Prostate gland (tissue), 2 donors: ENCODE measurements at regions not wholly inside any gene's neighbourhood (a gene's known extent, or its start where the extent isn't known, plus 50 kb on each side); places are given as distances from the start of the nearest gene placed in this dataset.

Source experiments
- POLR2A ChIP-seq: fragments of 450-650 bp; IDR thresholded peaks from one replicate; pipeline ENCODE4 v1.6.1; 2016; ENCODE audit warnings: antibody characterized with exemption, mild to moderate bottlenecking
- POLR2AphosphoS5 ChIP-seq: sonication (generic); formaldehyde crosslinking; IDR thresholded peaks from one replicate; pipeline ENCODE4 v1.6.1; 2017; ENCODE audit warnings: antibody characterized with exemption
- TF ChIP-seq, protein P1 (sequence below), 4 experiments: fragments of 200-600 bp in 2 of 4; fragments of 450-650 bp in 2 of 4; sonication (generic) in 2 of 4; IDR thresholded peaks; 1 replicate in 3 of 4; 2 replicates in 1 of 4; pipeline ENCODE4 v1.5.1; 2016 to 2019; ENCODE audit warnings: antibody characterized with exemption in 4 of 4, mild to moderate bottlenecking in 2 of 4, moderate library complexity in 2 of 4

DNA sequence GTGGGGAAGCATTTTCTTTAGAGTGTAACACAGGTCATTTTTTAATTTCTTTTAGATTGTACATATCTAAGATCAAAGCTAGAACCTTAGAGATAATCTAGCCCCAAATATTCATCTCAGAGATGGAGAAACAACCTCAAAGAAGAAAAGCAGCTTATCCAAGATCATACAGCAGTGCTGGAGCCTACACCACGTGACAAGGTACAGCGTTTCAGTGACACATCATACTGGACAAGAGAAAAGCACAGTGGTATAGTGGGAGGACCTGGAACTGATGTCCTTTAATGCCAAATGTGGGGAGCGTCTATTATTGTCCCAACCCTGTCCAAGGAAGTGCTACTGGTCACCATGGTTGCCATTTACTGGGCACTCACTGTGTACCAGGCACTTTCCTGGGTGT lies 445.8 kb downstream of the RPS24 start:
- no peak for TF ChIP-seq POLR2A
- TF ChIP-seq, protein P1, sequence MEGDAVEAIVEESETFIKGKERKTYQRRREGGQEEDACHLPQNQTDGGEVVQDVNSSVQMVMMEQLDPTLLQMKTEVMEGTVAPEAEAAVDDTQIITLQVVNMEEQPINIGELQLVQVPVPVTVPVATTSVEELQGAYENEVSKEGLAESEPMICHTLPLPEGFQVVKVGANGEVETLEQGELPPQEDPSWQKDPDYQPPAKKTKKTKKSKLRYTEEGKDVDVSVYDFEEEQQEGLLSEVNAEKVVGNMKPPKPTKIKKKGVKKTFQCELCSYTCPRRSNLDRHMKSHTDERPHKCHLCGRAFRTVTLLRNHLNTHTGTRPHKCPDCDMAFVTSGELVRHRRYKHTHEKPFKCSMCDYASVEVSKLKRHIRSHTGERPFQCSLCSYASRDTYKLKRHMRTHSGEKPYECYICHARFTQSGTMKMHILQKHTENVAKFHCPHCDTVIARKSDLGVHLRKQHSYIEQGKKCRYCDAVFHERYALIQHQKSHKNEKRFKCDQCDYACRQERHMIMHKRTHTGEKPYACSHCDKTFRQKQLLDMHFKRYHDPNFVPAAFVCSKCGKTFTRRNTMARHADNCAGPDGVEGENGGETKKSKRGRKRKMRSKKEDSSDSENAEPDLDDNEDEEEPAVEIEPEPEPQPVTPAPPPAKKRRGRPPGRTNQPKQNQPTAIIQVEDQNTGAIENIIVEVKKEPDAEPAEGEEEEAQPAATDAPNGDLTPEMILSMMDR (IDR thresholded peaks at IDR 0.05): no peak
- peak; percentile 36 for TF ChIP-seq POLR2AphosphoS5
